DMS 273 treated with DMSO at 0.1 percent for 48 hours (cell line): ENCODE measurements at regions not wholly inside any gene's neighbourhood (a gene's known extent, or its start where the extent isn't known, plus 50 kb on each side); places are given as distances from the start of the nearest gene placed in this dataset.
"Not testable (repeated sequence)": the region's sequence is repeated elsewhere in the genome, so short reads cannot be mapped to it uniquely, and the experiment has no call there.

ENCODE experiments used
- DNase-seq: peaks from one replicate; lab custom pipeline; 2025; lab: John Stamatoyannopoulos, UW

DNA sequence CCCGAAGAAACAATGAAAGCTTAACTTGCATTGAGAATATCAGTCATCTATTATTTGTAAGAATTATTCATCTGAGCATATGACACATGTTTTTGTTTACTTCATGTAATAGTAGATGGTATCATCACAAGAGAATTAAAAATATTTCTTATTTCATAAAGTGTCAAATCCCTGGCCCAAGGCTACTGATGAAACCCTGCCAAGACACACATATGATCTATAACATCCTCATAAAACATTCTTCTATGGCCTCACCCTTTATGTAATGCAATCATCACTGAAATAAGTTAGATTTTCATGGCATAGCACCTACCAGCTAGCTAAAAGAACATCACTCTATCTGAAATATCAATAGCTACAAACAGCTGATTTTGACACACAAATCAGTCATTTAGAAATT lies 385.6 kb upstream of the PHF14 start:
- DNase-seq, result no peak

DNA sequence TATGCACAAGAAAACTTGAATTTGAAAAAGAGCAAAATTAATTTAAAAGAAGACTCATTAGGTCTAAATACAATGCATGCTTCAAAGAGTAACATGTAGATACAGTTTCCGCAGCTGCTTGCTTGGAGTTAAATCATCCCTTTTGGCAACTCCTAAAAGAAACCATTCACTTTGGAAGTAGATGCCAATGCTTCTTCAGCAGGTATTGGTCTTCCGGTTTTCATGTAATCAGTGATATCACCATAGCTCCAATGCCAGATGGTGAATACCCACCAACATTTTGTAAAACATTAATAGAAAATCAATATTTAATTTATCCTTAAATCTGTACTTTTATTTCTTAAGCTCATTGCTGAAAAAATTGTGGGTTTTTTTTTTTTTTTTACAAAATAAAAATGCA lies 381.1 kb upstream of the PHF14 start:
- DNase-seq, result no peak

DNA sequence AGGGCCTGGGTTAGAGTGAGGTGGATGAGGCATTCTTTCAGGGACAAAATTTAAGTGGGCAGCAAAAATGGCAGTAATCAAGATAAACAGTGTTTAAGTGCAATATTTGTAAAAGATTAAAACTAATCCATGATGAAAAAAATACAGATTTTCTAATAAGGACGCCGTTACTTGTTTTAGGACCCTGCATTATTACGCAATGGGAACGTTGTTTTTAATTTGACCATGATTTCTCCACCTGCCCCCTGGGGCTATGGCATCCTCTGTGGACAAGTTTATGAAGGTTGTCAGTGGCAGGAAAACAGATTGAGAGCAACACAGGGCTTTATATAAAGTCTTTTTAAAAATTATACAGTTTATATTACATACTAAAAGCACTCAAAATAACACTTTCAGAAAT lies 380.6 kb upstream of the PHF14 start:
- DNase-seq, result no peak

DNA sequence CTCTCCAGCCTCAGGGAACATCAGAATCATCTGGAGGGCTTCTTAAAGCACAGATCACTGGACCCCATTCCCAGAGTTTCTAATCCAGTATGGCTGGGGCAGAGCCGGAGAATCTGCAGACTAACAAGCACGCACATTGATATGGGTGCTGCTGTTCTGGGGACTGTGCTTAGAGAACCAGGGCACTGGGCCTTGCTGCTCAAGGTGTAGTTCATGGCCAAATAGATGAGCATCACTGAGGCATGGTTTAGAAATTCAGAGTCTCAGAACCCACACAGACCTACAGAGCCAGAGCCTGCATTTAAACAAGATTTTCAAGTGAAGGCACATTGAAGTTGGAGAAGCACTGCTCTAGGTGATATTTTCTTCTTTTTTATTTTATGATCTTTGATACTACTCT lies 376.8 kb upstream of the PHF14 start:
- DNase-seq, result no peak

DNA sequence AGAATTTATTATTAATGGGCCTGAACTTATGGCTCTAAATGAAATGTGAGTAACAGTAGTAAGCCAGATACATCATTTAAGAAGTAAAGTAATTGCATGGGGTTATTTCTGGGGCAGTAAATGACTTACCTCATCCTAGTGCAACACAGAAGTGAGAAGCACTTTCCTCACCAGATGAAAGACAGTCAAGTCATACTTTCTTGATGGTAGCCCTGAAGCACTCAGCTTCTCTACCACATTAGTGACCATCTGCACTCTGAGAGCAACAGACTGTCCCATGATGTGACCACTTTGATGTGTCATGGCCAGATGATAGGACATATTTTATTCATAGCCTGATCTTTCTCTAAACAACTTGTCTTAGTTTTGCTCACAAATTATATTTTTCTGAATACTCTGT lies 369.5 kb upstream of the PHF14 start:
- DNase-seq, result no peak

DNA sequence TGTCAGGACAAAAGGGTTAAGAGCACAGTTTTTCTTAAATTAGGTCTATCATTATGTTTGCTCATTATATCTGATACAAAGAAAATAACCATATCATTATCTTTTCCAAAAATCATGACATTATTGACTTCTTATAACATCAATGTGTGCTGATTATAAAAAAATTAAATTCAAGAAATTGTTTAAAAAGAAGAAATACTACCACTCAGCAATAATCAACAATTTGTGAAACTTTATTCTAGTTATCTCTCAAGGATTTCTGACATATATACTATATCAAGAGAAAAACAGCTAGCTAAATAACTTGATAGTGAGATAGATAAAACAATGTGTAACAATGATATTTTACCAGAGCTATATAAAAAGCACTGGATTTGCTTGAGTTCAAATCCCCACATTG lies 360.7 kb upstream of the PHF14 start:
- DNase-seq, result no peak

DNA sequence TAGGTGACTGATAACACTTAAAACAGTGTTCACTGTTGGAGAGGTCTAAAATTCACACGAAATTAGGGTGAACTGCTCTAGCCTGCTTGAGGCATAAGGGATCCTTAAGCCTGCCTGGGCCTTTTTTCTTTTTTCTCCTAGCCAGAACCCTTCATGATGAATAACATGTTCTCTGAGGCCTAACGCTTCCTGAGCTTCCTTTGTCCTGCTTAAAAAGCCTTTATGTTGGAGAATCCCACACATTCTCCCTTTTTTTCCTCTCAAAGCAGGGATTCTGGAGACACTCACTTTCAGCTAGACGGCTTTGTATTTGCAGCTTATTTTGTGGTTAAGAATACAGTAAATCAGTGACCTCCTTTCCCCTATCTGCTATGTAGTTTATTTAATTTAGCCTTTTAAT lies 354.7 kb upstream of the PHF14 start:
- no peak for DNase-seq

DNA sequence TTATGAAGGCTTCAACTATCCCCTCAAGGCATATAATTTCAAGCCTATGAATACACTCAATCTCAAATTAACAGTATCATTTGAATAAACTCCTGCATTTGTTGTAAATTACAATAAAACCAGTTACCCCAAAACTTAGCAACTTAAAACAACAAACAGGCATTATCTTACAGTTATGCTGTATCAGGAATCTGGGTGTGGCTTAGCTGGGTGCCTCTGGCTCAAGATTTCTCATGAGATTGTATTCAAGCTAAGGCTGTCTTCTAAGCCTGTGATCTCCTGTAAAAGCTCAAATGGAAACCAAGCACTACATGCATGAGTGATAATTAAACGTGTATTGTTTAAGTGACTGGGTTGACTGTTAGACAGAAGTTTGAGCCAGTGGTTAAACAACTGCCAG lies 341.0 kb upstream of the PHF14 start:
- DNase-seq, result no peak

DNA sequence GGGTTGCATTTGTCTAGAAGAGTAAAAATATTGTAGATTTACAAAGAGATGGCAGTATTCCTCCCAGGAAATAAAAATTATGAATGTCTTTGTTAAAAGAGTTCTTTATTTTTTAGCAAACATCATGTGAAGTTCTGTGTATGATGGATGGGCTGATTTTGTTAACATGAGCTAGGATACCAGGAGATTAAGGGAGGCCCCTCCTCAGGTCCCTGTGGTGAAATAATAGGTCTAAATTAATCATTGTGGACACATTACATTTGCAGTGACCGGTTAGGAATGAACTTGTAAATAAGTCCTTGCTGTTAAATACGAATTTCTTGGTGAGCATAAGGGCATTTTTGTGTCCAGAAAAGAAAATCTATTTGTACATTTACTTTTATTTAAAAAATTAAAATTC lies 339.4 kb upstream of the PHF14 start:
- DNase-seq, result no peak

DNA sequence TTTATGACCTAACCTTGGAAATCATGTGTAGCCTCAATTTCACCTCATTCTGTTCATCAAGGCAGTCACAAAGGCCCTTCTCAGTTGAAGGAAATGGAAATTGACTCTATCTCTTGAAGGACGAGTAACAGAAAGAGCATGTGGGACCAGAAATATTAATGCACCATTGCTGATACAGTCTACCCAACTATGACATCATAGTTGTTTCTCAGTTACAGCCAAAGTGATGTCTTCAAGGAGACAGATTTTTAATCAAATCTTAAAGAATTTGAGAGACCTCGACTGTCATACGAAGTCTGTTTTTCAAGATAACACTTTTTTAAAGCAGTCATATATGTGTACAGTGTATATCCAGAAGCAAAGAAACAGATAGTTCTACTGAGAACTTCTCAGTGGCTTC lies 335.7 kb upstream of the PHF14 start:
- DNase-seq, result no peak

DNA sequence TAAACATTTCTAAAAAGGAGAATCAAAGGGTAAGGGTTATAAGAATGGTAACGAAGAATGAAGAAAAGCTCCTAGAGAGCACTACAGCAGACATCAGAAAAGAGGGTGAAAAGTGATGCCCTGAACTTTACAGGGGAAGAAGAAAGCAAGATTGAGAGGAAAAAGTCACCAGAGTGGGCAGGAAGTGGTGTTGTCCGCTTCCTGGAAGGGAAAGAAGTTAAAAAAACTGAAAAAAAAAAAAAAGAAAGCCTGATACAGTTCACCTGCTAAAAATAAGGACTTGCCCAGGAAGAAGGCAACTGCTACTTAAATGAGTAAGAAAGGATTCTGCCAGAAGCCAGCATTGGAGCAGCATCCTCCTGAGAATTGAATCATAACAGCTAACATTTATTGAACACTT lies 330.1 kb upstream of the PHF14 start:
- DNase-seq, result no peak

DNA sequence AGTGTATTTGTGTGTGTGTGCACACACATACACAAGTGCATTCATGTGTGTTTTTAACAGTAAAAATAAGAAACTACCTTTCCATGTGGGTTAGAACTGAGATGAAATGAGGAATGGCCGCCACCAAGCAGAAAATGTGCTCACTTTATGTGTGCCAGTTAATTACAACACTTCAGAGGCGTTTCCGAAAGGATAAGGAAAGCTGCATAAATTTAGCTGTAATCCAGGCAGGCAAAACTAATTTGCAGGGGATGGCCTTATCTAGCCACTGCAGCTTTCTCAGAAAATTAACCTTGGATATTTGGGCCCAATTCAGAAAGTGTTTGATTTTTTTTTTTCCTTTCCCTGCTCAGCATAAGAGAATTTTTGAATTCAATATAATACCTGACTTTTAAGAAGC lies 328.8 kb upstream of the PHF14 start:
- no peak for DNase-seq

DNA sequence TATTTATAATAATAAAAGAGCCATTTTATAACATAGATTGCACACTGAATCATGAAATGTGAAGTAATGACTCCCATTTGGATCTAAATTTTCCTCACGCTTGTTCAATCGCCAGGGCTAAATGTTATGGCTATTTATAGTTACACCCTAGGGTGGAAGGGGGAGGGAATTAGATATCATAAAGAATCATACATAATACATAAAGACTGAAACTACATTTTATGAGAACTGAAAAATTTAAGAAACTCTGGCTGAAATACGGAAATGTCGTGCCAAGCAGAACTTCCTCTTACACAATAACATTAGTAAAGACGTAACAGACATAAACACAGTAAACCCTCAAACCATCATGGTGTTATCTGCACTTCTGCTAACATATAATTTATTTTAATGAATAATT lies 327.5 kb upstream of the PHF14 start:
- DNase-seq, result no peak

DNA sequence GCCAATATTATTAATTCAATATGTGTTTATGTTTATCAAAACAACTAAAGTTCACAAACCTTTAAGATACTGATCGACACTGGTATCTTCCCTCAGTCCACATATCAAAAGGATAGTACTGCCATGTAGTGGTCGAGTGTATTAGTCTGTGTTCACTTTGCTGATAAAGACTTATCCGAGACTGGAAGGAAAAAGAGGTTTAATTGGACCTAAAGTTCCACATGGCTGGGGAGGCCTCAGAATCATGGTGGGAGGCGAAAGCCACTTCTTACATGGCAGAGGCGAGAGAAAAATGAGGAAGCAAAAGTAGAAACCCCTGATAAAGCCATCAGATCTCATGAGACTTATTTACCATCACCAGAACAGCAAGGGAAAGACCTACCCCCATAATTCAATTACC lies 325.4 kb upstream of the PHF14 start:
- no peak for DNase-seq

DNA sequence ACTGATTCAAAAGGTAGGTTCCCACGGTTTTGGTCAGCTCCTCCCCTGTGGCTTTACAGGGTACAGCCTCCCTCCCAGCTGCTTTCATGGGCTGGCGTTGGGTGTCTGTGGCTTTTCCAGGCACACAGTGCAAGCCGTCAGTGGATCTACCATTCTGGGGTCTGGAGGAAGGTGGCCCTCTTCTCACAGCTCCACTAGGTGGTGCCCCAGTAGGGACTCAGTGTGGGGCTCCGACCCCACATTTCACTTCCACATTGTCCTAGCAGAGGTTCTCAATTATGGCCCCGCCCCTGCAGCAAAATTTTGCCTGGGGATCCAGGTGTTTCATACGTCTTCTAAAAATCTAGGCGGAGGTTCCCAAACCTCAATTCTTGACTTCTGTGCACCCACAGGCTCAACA lies 324.6 kb upstream of the PHF14 start:
- not testable (repeated sequence) for DNase-seq

DNA sequence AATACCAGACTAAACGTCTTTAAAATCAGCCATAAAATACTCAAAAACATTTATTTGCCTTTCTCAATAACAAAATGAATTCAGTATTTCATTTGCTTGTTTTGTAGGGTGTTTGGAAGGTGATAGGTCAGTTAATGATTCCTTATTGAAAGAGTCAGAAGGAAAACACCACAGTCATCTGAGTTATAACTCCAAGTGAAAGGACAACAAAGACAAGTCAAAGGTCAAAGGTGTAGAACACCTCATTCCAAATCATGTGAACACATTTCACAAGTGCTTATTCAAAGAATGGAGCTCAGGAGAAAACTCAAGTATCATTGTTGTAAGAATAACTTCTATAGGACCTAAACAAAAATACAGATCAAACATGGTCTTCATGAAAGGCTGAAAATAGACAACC lies 318.6 kb upstream of the PHF14 start:
- no peak for DNase-seq

DNA sequence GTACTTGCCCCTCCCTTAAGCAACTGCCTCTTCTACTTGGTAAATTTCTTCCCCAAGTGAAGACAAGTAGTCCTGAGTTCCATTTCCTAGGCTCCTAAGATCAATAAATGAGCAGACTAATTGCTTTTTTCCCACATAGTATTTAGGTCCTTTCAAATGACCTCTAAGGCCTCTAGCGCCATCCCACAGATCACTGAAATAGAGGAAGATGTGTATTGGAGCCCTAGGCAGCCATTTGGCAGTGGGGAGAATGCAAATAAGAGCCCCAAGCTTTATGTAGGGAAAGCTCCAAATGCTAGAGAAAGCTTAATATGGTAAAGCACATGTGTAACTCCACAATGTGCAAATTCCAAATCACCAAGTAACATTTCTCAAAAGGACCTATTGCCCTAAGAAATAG lies 316.5 kb upstream of the PHF14 start:
- DNase-seq, result no peak

DNA sequence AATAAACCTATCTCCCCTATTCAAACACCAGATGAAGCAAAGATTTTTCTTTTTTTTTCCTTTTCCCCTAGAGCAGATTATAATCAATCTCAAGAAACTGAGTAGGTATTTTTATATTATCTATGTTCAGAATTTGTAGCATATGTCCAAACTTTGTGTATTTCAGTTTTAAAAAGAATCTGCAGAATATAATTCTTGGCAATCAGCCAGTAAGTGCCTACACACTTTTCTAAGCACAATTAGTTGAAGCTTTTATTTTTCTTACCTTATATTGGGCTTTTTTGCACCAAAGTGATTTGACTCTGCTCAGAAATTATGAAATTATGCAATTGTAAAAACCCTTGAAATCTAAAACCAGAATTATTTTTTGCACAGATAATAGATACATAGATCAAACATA lies 315.8 kb upstream of the PHF14 start:
- DNase-seq, result no peak

DNA sequence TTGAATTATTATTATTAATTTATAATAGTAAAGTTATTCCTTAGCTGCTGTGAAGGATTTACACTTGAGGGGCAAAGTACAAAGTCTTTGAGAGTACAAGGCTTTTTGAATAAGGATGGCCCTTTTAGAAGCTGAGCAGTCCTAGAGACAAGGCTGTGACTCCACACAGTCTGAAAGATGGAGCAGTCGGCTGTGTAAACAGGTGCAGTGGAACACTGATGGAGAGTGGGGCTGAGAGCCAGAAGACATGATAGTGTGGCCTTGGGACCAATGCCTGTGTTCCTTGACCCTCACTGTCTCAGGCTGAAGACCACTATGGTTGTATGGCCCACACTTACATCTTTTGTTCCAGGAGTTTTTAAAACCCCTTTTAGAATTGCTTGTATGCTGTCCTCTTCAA lies 311.2 kb upstream of the PHF14 start:
- DNase-seq, result no peak

DNA sequence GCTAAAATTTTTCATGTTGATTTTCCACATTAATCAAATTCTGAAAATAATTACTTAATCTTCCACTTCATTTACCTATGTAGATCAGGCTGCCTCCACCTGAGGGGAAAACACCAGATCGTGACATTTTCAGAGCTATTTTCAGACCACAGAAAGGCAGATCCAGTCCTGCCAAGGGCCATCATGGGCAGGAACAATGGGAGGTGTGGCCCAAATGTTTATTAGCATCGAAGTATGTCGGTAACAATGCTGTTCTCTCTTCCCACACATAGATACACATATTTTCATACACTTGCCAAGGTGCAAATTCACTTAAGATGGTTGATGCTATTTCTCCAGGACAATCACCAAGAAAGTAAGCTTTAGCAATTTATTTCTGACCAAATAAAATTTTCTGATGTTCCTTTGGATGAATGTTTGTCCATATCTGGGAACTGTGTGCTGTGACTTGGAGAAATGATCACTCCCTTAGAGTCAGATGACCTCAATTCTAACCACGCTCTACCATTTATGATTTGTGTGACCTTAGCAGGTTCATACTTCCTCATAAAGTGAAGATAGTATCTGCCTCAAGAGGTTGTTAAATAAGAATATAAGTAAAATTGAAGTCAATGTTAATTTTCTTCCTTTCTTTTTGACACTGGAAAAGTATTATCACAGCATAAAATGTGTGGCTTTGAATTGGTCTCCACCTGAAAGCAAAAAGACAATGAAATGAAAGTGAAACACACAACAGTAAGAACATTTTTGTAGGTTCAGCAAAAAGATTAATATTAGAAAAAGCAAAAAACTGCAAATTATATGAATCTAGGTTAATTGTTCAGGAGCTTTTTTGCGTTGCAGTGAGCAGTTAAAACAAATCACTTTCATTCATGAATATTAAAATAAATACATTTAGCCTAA lies 310.4 kb upstream of the PHF14 start:
- no peak for DNase-seq

DNA sequence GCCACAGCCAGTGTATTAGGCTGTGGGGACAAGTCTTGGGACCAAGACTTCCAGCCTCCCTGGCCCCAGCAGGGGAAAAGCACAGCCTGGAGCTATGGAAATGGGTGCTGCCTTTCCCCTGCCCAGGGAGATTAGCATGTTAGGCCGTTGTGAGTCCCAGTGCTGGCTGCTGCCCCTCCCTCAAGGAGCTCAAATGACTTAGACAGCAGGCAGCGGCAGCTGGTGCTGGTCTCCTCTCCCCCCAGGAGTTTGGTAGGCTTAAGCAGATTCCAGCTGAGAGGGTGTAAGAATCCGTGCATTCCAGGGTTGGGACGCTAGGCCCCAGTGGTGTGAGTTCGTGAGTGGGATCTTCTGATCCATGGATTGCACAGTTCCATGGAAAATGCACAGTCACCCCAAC lies 301.5 kb upstream of the PHF14 start:
- peak; percentile 80 for DNase-seq

DNA sequence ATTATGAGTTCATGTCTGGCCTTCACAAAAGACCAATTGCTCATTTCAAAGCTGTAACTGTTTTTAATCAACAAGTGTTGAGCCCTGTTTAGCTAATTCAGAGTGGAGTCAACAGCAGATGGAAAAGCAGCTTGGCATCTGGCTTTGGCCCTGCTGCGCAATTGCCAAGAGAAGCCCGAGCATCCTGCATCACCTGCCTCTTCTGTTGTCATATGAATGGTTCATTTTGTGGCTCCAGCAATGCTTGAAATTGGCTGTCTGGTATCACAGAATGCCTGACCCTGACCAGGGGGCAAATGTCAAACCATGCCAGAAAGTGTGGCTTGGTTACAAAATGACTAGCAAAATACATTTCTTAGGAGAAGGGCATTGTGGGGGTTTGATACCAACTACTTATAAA lies 296.5 kb upstream of the PHF14 start:
- DNase-seq, result peak; percentile 82

DNA sequence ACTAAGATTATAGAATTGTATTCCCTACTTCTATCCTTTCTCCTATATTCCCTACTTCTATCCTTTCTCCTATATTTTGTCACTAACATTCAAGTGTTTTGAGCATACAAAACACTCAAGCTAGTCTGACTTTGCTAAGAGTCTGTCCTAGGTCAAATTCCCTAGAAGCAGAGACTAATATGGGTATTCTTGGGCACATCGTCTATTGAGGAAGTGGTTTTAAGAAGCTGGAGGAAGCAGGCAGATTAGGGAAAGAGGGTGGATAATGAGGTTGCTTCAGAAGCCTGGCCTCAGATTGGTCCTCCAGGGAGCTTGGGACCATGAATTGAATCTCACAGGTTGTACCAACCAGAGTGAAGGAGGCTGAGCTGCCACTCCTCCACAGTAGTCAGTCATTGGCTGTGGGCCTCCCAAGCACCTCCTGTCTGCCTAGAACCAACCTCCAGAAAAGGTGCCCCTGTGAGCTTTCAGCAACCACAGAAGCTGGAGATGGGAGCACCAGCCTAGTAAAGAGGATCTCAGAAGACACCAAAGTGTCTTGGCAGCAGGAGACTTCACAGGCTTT lies 295.9 kb upstream of the PHF14 start:
- DNase-seq, result no peak

DNA sequence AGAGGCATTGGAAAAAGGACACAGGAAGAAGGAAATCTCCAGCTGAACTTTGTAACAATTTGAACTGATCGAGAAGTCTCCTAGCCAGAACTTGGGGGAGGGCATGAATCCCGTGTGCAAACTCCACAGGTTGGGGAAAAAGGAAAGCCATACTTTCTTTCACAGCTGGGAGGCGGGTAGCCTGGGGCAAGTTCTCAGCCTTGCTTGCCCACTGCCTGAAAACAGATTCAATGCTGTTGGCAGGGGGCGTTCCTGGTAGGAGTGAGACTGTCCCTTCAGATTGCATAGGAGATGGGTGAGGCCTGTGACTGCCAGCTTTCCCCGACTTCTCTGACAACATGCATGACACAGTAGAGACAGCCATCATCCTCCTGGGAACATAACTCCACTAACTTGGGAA lies 289.1 kb upstream of the PHF14 start:
- no peak for DNase-seq
